ENCODE measurements at regions not wholly inside any gene's neighbourhood (a gene's known extent, or its start where the extent isn't known, plus 50 kb on each side); places are given as distances from the start of the nearest gene placed in this dataset.

GRCh38 chr1:199724049-199724448 lies 303.5 kb upstream of the NR5A2 start:
- Mint-ChIP-seq H3K9me3 (peaks cover 3% of the 10 kb centered on the region), H3K4me1 (ENCODE audit: unreplicated experiment) (no peaks in the 10 kb centered on the region), H3K27ac (no peak overlapping the region), H3K4me3 (no peak overlapping the region), H3K27me3 (no peaks in the 10 kb centered on the region), H3K36me3 (no peaks in the 10 kb centered on the region)
- TF ChIP-seq CTCF (conservative IDR thresholded peaks at IDR 0.05) = no peak
- DNase-seq (ENCODE audit: extremely low spot score, unreplicated experiment) = no peak

- Mint-ChIP-seq H3K27ac (no peak overlapping the region), H3K4me3 (no peak overlapping the region), H3K36me3 (no peaks in the 10 kb centered on the region), H3K27me3 (no peaks in the 10 kb centered on the region), H3K9me3 (peaks cover 3% of the 10 kb centered on the region), H3K4me1 (ENCODE audit: unreplicated experiment) (no peaks in the 10 kb centered on the region)
- no peak for TF ChIP-seq CTCF (conservative IDR thresholded peaks at IDR 0.05)
- no peak for DNase-seq (ENCODE audit: extremely low spot score, unreplicated experiment)
These were observed 302.4 kb upstream of the NR5A2 start for GRCh38 chr1:199725002-199725565.

- no peak for TF ChIP-seq CTCF (conservative IDR thresholded peaks at IDR 0.05)
- H3K9me3 Mint-ChIP-seq = peaks cover 7% of the 10 kb centered on the region
- no peak overlapping the region for H3K4me3 Mint-ChIP-seq
- H3K36me3 Mint-ChIP-seq = no peaks in the 10 kb centered on the region
- H3K27ac Mint-ChIP-seq = no peak overlapping the region
- H3K27me3 Mint-ChIP-seq = no peaks in the 10 kb centered on the region
- H3K4me1 Mint-ChIP-seq (ENCODE audit: unreplicated experiment) = no peaks in the 10 kb centered on the region
- no peak for DNase-seq (ENCODE audit: extremely low spot score, unreplicated experiment)
These were observed 299.8 kb upstream of the NR5A2 start for GRCh38 chr1:199727682-199728081.

- TF ChIP-seq CTCF (conservative IDR thresholded peaks at IDR 0.05) = no peak
- peaks cover 7% of the 10 kb centered on the region for H3K9me3 Mint-ChIP-seq
- H3K4me3 Mint-ChIP-seq = no peak overlapping the region
- H3K36me3 Mint-ChIP-seq = no peaks in the 10 kb centered on the region
- DNase-seq (ENCODE audit: extremely low spot score, unreplicated experiment) = no peak
- H3K27me3 Mint-ChIP-seq = no peaks in the 10 kb centered on the region
- no peak overlapping the region for H3K27ac Mint-ChIP-seq
- no peaks in the 10 kb centered on the region for H3K4me1 Mint-ChIP-seq (ENCODE audit: unreplicated experiment)
These were observed 299.2 kb upstream of the NR5A2 start for GRCh38 chr1:199728345-199728744.

GRCh38 chr1:199733125-199733524 lies 294.4 kb upstream of the NR5A2 start:
- TF ChIP-seq CTCF (conservative IDR thresholded peaks at IDR 0.05) = no peak
- Mint-ChIP-seq H3K27me3 (no peaks in the 10 kb centered on the region), H3K9me3 (peaks cover 3% of the 10 kb centered on the region), H3K4me3 (no peak overlapping the region), H3K4me1 (ENCODE audit: unreplicated experiment) (peaks cover 6% of the 10 kb centered on the region), H3K27ac (no peak overlapping the region), H3K36me3 (no peaks in the 10 kb centered on the region)
- DNase-seq (ENCODE audit: extremely low spot score, unreplicated experiment) = no peak

- peaks cover 6% of the 10 kb centered on the region for H3K4me1 Mint-ChIP-seq (ENCODE audit: unreplicated experiment)
- H3K27me3 Mint-ChIP-seq = no peaks in the 10 kb centered on the region
- H3K36me3 Mint-ChIP-seq = no peaks in the 10 kb centered on the region
- H3K27ac Mint-ChIP-seq = no peak overlapping the region
- H3K9me3 Mint-ChIP-seq = peaks cover 3% of the 10 kb centered on the region
- H3K4me3 Mint-ChIP-seq = no peak overlapping the region
- no peak for TF ChIP-seq CTCF (conservative IDR thresholded peaks at IDR 0.05)
- DNase-seq (ENCODE audit: extremely low spot score, unreplicated experiment) = no peak
These were observed 293.3 kb upstream of the NR5A2 start for GRCh38 chr1:199734186-199734585.

All from type B pancreatic cell (in vitro differentiated cells).